GM21526 (cell line): ENCODE measurements at regions not wholly inside any gene's neighbourhood (a gene's known extent, or its start where the extent isn't known, plus 50 kb on each side); places are given as distances from the start of the nearest gene placed in this dataset.
"Not testable (repeated sequence)": the region's sequence is repeated elsewhere in the genome, so short reads cannot be mapped to it uniquely, and the experiment has no call there.

Source experiments
- ATAC-seq: cut with Tn5 transposase; IDR thresholded peaks from one replicate; pipeline ENCODE4 v1.9.1; 2021; ENCODE audit warnings: moderate library complexity; ENCODE audit not compliant: unreplicated experiment, low FRiP score

- no peak for ATAC-seq
Measured at GRCh38 chr14:105904379-105904778, 378.0 kb downstream of the TMEM121 start.

- ATAC-seq = no peak
Measured at GRCh38 chr14:105905456-105905855, 379.1 kb downstream of the TMEM121 start.

DNA sequence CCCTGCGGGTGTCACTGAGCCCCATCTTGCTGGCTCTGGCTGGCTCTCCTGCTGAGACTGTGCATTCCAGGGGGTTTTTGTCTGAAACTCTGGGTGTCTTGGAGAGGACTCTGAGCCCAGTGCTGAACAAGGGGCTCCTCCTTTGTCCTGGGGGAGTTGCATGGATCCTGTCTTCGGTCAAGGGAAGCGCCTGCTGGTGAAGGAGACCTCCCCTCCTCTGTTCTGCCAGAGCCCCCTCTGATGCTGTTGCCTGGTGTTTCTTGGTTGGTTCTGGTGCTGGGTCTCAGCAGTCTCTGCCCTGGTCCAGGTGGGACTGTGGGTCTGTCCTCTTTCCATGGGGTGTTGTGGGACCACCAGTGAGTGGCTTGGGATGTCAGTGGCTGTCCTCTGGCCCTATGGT, 380.9 kb downstream of the TMEM121 start:
- no peak for ATAC-seq

GRCh38 chr14:105908006-105908405, 381.6 kb downstream of the TMEM121 start:
- ATAC-seq = no peak

DNA sequence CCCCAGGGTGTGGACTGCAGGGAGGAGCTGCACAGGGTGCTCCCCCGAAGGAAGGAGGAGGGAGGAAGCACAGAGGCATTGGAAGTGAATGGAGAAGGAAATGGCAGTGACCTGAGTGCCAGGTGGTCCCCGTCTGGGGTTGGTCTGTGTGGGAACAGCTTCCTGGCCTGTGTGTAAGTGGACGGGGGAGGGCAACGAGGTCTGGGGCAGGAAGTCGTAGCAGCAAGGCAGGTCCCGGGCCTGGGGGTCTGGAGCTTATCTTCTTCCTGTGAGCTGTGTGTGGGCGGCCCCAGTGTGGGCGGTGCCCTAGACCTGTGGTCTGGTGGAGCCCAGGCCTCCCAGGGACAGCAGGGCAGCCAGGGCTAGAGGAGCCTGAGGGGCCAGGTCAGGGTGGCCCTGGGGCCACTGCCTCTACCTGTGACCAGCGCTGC, 382.1 kb downstream of the TMEM121 start:
- no peak for ATAC-seq

DNA sequence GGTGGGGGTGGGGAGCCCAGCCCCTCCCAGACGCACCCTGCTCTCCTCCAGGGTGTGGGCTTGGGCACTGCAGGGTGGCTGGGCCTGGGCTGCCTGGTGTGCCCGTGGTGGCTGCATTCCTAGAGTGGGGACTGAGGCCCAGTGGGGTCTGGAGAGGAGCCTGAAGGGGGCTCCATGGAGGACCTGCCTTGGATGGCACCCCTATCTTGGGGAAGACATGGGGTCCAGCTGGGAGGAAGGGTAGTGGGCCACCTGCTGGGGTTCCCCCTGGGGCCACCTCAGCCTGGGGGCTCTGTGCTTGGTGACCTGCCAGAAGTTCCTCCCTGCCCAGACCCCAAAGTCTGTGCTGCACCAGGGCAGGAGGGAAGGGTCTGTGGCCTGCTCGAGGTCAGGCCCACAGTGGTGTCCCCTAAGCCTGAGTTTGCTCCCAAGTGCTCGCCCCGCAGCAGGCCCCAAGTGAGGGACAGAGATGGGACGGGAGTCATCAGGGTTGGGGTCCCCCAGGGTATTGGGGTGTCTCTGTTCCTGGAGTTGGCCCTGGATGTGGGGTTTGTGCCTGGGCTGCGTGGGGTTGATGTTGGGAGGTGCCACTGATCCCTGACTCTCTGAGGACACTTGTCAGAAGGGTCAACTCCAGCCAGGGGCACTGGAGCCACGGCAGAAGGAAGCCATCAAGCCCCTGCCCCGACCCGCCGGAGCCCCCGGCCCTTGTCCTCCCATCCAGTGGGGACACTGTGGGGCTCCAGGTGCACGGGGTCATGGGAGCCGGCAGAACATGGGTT, 382.9 kb downstream of the TMEM121 start:
- ATAC-seq = no peak

- not testable (repeated sequence) for ATAC-seq
Measured at GRCh38 chr14:105909828-105910120, 383.4 kb downstream of the TMEM121 start.

DNA sequence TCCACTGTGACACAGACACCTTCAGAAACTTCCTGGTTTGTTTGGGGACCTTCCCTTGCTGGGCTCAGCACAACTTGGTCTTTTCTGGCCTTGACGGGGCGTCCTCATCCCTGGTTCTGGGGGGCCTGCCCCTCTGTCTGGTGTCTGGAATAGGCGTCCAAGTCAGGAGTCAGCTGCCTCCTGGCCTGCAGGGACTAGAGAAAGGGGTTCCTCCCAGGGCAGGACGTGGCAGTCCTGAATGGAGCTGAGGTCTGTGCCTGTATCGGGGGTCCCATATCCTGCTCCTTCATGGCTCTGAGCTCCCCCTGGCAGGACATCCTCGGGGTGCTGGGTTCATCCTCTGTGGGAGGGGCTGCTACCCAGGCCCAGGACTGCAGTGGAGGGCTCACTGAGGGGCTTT, 384.0 kb downstream of the TMEM121 start:
- no peak for ATAC-seq

DNA sequence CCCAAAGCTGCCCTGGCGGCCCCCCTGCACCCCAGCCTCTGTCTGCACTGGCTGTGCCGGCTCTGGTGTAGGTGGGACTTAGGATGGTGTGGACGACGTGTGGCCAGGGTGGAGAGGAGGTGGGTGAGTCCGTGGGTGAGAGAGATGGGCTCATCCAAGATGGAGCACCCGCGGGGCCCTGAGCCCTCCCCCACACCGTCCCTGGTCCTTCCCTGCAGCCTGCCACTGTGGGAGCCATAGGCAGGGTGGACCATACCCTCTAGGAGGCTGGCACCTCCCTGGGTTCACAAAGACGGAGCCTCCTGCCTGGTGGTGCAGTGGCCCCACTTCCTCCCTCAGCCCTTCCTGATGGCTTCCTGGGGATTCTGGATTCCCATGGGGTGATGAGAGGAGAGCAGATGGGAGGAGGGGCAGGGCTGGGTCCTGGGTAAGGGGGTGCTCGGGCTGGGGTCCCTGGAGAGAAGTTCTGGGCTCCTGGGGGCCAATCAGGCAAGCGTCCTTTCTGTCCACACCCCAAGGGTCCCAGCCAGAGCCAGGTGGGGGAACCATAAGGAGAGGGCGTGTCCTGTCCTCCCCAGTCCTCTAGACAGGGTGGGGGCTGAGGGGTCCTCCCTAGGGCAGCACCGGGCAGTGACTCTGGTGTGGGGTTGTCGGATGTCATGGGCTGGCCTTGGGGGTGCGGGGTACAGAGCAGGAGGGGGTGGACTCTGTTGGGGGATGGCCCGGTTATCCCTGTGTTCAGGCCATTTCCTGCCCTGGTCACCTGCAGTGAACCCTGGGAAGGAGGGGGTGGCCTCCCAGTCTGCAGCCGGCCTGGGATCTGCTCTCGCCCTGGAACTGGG, 384.8 kb downstream of the TMEM121 start:
- no peak for ATAC-seq

GRCh38 chr14:105911848-105912292, 385.5 kb downstream of the TMEM121 start:
- ATAC-seq = not testable (repeated sequence)

DNA sequence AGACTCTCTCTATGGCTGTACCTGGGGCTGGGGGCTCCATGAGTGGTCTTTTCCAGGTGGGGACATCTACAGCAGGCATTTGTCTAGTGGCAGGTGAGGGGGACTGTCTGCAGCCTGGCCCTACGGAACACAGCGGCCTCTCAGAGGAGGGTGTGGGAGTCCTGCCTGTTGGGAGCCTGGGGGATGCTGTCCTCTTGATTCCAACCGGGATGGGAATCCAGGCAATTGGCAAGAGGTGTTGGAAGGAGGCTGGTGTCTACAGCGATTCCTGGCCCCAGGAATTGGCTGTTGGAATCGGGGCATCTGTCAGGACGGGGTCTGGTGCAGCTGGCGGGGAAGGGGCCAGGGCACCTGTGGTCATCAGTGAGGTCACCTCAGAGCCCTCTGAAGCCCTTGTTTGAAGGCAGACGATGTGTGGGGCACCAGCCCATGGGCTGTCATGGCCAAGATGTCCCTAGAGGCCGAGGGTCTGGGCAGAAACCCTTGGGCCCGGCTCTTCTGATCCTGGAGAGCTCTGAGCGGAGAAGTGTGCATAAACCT, 386.3 kb downstream of the TMEM121 start:
- ATAC-seq = no peak

DNA sequence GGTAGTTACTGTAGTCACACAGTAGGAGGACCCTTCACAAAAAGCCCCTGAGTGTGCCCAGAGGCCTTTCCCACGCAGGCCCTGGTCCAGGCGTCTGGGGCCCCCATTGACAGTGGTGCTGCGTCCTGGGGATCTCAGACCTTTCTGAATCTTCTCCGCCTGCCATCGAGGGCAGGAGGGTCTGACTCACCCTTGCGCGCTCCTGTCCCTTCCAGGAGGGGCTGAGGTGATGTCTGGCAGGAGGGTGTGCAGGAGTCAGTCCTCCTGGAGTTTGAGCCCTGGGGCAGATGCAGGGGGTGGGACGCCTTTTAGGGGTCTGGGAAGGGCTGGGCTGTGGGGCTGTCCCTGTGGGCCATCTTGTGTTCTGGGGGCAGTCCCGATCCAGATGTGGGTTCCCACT, 386.8 kb downstream of the TMEM121 start:
- ATAC-seq = no peak

GRCh38 chr14:105913861-105914260, 387.5 kb downstream of the TMEM121 start:
- ATAC-seq = no peak

- ATAC-seq = not testable (repeated sequence)
Measured at GRCh38 chr14:105914281-105914680, 387.9 kb downstream of the TMEM121 start.

DNA sequence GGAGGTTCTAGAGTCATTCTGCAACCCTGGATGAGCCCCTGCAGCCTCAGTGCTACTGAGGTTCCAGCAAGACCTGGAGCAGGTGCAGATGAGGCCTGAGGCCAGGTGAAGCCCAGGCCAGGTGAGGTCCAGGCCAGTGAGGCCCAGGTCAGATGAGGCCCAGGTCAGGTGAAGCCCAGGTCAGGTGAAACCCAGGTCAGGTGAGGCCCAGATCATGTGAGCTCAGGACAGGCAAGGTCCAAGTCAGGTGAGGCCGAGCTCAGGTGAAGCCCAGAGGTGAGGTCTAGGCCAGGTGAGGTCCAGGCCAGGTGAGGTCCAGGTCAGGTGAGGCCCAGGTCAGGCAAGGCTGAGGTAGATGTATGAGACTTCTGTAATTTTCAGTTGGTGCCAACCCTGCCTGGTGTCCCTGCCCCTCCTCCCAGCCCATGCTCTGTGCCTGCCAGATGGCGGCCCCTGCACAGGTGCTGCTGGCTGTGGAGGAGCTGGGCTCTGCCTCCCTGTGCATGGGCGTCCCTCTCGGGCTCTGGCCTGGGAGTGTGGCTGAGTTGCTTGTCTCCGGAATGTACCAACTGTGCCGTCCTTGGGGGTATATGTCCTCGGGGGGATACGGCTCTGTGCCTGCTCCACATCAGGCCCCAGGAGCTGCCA, 388.5 kb downstream of the TMEM121 start:
- no peak for ATAC-seq

- not testable (repeated sequence) for ATAC-seq
Measured at GRCh38 chr14:105915546-105915945, 389.2 kb downstream of the TMEM121 start.

- ATAC-seq = not testable (repeated sequence)
Measured at GRCh38 chr14:105917136-105917932, 391.0 kb downstream of the TMEM121 start.

DNA sequence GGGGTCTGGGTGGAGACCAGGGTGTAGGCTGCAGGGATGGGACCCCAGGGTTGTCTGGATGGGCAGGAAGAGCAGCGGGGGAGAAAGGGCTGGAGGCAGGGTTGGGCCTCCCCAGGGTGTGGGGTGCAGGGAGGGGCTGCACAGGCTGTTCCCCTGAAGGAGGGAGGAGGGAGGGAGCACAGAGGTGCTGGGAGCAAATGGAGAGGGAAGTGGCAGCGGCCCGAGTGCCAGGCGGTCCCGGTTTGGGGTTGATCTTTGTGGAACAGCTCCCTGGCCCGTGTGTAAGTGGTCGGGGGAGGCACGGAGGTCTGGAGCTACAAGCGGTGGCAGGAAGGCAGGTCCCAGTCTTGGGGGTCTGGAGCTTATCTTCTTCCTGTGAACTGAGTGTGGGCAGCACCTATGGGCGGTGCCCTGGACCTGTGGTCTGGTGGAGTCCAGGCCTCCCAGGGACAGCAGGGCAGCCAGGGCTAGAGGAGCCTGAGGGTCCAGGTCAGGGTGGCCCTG, 391.6 kb downstream of the TMEM121 start:
- ATAC-seq = no peak

- ATAC-seq = no peak
Measured at GRCh38 chr14:105918496-105919262, 392.3 kb downstream of the TMEM121 start.
